ENCODE measurements at regions not wholly inside any gene's neighbourhood (a gene's known extent, or its start where the extent isn't known, plus 50 kb on each side); places are given as distances from the start of the nearest gene placed in this dataset.

- ChIA-PET POLR2A (no interaction called here), CTCF (no interaction called here)
- TF ChIP-seq L3MBTL2 (conservative IDR thresholded peaks at IDR 0.05) (peak; percentile 69), FOXA1 (IDR thresholded peaks at IDR 0.05) (no peak)
- peak; percentile 79 for DNase-seq (ENCODE audit: extremely low spot score)
Observed at GRCh38 chr12:131608740-131609690, 101.9 kb upstream of the SFSWAP start.

- ChIA-PET POLR2A (no interaction called here), CTCF (no interaction called here)
- no peak for DNase-seq (ENCODE audit: extremely low spot score)
- TF ChIP-seq FOXK2 (IDR thresholded peaks at IDR 0.05) (no peak), FOXM1 (IDR thresholded peaks at IDR 0.05; ENCODE audit: borderline replicate concordance) (no peak), TARDBP (IDR thresholded peaks at IDR 0.05) (no peak), L3MBTL2 (conservative IDR thresholded peaks at IDR 0.05) (no peak), ELF4 (IDR thresholded peaks at IDR 0.05) (no peak), ZNF384 (IDR thresholded peaks at IDR 0.05) (no peak), FOXA1 (IDR thresholded peaks at IDR 0.05) (no peak), SUZ12 (IDR thresholded peaks at IDR 0.05) (no peak)
- TF ChIP-seq, protein P1, sequence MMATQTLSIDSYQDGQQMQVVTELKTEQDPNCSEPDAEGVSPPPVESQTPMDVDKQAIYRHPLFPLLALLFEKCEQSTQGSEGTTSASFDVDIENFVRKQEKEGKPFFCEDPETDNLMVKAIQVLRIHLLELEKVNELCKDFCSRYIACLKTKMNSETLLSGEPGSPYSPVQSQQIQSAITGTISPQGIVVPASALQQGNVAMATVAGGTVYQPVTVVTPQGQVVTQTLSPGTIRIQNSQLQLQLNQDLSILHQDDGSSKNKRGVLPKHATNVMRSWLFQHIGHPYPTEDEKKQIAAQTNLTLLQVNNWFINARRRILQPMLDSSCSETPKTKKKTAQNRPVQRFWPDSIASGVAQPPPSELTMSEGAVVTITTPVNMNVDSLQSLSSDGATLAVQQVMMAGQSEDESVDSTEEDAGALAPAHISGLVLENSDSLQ (IDR thresholded peaks at IDR 0.05), result no peak
Observed at GRCh38 chr12:131609762-131610161, 101.1 kb upstream of the SFSWAP start.

DNA sequence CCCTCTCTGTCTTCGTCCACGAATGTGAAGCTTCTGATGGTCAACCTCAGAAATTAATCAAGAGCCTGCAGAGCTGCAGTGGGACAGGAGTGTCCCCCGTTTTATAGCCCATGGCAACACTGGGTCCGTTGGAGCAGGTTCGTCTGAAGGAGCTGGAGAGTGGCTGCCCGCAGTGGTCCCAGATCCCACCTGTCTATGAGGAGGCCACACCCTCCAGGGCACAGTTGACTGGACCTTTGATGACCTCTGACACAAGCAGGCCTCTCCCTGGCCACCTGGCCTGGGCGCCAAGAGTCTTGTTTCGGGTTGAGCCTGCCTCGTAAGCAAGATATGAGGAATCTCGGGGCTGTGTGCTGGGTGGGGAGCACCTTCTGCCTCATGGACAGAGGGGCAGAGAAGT lies 100.7 kb upstream of the SFSWAP start:
- no peak for DNase-seq (ENCODE audit: extremely low spot score)
- CTCF ChIA-PET, result no interaction called here
- no peak for TF ChIP-seq FOXK2 (IDR thresholded peaks at IDR 0.05)
- no peak for TF ChIP-seq SUZ12 (IDR thresholded peaks at IDR 0.05)
- no peak for TF ChIP-seq SP1 (IDR thresholded peaks at IDR 0.05)
- no peak for TF ChIP-seq L3MBTL2 (conservative IDR thresholded peaks at IDR 0.05)
- TF ChIP-seq, protein P1 (IDR thresholded peaks at IDR 0.05), result no peak
- no peak for TF ChIP-seq ELF4 (IDR thresholded peaks at IDR 0.05)
- TF ChIP-seq CTBP1 (IDR thresholded peaks at IDR 0.05; ENCODE audit: borderline replicate concordance), result no peak
- TF ChIP-seq FOXM1 (IDR thresholded peaks at IDR 0.05; ENCODE audit: borderline replicate concordance), result no peak
- no peak for TF ChIP-seq HDGF (IDR thresholded peaks at IDR 0.05; ENCODE audit: borderline replicate concordance)
- POLR2A ChIA-PET, result no interaction called here

- POLR2A ChIA-PET, result no interaction called here
- no peak for TF ChIP-seq SP1 (IDR thresholded peaks at IDR 0.05)
- TF ChIP-seq, protein P1 (IDR thresholded peaks at IDR 0.05), result no peak
- TF ChIP-seq ELF4 (IDR thresholded peaks at IDR 0.05), result no peak
- no peak for TF ChIP-seq TARDBP (IDR thresholded peaks at IDR 0.05)
- no peak for TF ChIP-seq ZNF384 (IDR thresholded peaks at IDR 0.05)
- no peak for TF ChIP-seq L3MBTL2 (conservative IDR thresholded peaks at IDR 0.05)
- TF ChIP-seq ARNT (IDR thresholded peaks at IDR 0.05), result no peak
- no peak for TF ChIP-seq FOXK2 (IDR thresholded peaks at IDR 0.05)
- TF ChIP-seq CTBP1 (IDR thresholded peaks at IDR 0.05; ENCODE audit: borderline replicate concordance), result no peak
- TF ChIP-seq BHLHE40 (IDR thresholded peaks at IDR 0.05; ENCODE audit: borderline replicate concordance), result no peak
- no peak for TF ChIP-seq HDGF (IDR thresholded peaks at IDR 0.05; ENCODE audit: borderline replicate concordance)
- no peak for TF ChIP-seq NFRKB (IDR thresholded peaks at IDR 0.05)
- CTCF ChIA-PET, result no interaction called here
- no peak for DNase-seq (ENCODE audit: extremely low spot score)
Observed at GRCh38 chr12:131610891-131611290, 100.0 kb upstream of the SFSWAP start.

GRCh38 chr12:131611416-131612091 lies 99.3 kb upstream of the SFSWAP start:
- CTCF ChIA-PET, result no interaction called here
- TF ChIP-seq SP1 (IDR thresholded peaks at IDR 0.05) (no peak), L3MBTL2 (conservative IDR thresholded peaks at IDR 0.05) (no peak), LEF1 (IDR thresholded peaks at IDR 0.05; ENCODE audit: borderline replicate concordance) (no peak), ARNT (IDR thresholded peaks at IDR 0.05) (no peak), NFRKB (IDR thresholded peaks at IDR 0.05) (no peak), FOXK2 (IDR thresholded peaks at IDR 0.05) (no peak), FOXA1 (IDR thresholded peaks at IDR 0.05) (no peak), CTBP1 (IDR thresholded peaks at IDR 0.05; ENCODE audit: borderline replicate concordance) (no peak), HDGF (IDR thresholded peaks at IDR 0.05; ENCODE audit: borderline replicate concordance) (no peak), ELF4 (IDR thresholded peaks at IDR 0.05) (no peak)
- POLR2A ChIA-PET, result no interaction called here
- no peak for DNase-seq (ENCODE audit: extremely low spot score)

- no peak for DNase-seq (ENCODE audit: extremely low spot score)
- CTCF ChIA-PET, result no interaction called here
- POLR2A ChIA-PET, result no interaction called here
- no peak for TF ChIP-seq SUZ12 (IDR thresholded peaks at IDR 0.05)
- TF ChIP-seq CTBP1 (IDR thresholded peaks at IDR 0.05; ENCODE audit: borderline replicate concordance), result no peak
- no peak for TF ChIP-seq SP1 (IDR thresholded peaks at IDR 0.05)
- TF ChIP-seq LEF1 (IDR thresholded peaks at IDR 0.05; ENCODE audit: borderline replicate concordance), result no peak
- TF ChIP-seq ZNF384 (IDR thresholded peaks at IDR 0.05), result no peak
- TF ChIP-seq, protein P1 (IDR thresholded peaks at IDR 0.05), result no peak
- TF ChIP-seq TARDBP (IDR thresholded peaks at IDR 0.05), result no peak
- TF ChIP-seq ELF4 (IDR thresholded peaks at IDR 0.05), result no peak
- no peak for TF ChIP-seq HDGF (IDR thresholded peaks at IDR 0.05; ENCODE audit: borderline replicate concordance)
- TF ChIP-seq FOXA1 (IDR thresholded peaks at IDR 0.05), result no peak
- no peak for TF ChIP-seq ARNT (IDR thresholded peaks at IDR 0.05)
- no peak for TF ChIP-seq L3MBTL2 (conservative IDR thresholded peaks at IDR 0.05)
- no peak for TF ChIP-seq FOXK2 (IDR thresholded peaks at IDR 0.05)
- TF ChIP-seq FOXM1 (IDR thresholded peaks at IDR 0.05; ENCODE audit: borderline replicate concordance), result no peak
- TF ChIP-seq BHLHE40 (IDR thresholded peaks at IDR 0.05; ENCODE audit: borderline replicate concordance), result no peak
- no peak for TF ChIP-seq NFRKB (IDR thresholded peaks at IDR 0.05)
Observed at GRCh38 chr12:131612092-131612755, 98.7 kb upstream of the SFSWAP start.
